Peyer's patch (tissue), 4 donors: ENCODE measurements at regions not wholly inside any gene's neighbourhood (a gene's known extent, or its start where the extent isn't known, plus 50 kb on each side); places are given as distances from the start of the nearest gene placed in this dataset.

Experiments used
- POLR2A ChIP-seq, 2 donors: fragments of 450-650 bp; IDR thresholded peaks; one replicate each; pipeline ENCODE4 v1.5.1; 2017; ENCODE audit warnings: antibody characterized with exemption in 2 of 2, mild to moderate bottlenecking in 2 of 2, moderate library complexity in 2 of 2
- TF ChIP-seq, protein P1 (sequence below), 6 experiments: fragments of 450-650 bp in 4 of 6; fragments of 200-600 bp in 2 of 6; sonication (generic) in 1 of 6; IDR thresholded peaks; one replicate each; pipeline ENCODE4 v1.5.1; 2017 to 2019; ENCODE audit warnings: antibody characterized with exemption in 6 of 6, mild to moderate bottlenecking in 3 of 6, moderate library complexity in 1 of 6

DNA sequence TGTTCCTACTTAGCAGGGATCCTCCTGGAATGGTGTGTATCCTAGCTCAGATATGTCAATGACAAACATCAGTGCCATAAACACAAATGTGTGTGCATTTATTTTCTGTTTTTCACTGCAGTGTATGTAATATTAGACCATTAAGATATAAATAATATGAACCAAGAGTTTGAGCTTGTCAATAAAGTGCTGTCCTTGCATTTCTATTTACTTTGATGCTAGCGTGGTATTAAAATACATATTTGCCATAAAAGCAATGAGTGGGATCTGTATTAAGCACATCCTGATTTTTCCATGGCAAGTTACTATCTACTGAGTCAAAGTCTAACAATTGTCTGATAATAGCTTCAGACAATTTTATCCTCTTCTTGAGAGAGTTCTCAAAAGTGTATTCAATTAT, 157.6 kb downstream of the DIRAS2 start:
- TF ChIP-seq, protein P1, sequence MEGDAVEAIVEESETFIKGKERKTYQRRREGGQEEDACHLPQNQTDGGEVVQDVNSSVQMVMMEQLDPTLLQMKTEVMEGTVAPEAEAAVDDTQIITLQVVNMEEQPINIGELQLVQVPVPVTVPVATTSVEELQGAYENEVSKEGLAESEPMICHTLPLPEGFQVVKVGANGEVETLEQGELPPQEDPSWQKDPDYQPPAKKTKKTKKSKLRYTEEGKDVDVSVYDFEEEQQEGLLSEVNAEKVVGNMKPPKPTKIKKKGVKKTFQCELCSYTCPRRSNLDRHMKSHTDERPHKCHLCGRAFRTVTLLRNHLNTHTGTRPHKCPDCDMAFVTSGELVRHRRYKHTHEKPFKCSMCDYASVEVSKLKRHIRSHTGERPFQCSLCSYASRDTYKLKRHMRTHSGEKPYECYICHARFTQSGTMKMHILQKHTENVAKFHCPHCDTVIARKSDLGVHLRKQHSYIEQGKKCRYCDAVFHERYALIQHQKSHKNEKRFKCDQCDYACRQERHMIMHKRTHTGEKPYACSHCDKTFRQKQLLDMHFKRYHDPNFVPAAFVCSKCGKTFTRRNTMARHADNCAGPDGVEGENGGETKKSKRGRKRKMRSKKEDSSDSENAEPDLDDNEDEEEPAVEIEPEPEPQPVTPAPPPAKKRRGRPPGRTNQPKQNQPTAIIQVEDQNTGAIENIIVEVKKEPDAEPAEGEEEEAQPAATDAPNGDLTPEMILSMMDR (IDR thresholded peaks at IDR 0.05), result no peak
- TF ChIP-seq POLR2A (IDR thresholded peaks at IDR 0.05), result no peak
